Retinal pigment epithelial cell (primary cell): ENCODE measurements at regions not wholly inside any gene's neighbourhood (a gene's known extent, or its start where the extent isn't known, plus 50 kb on each side); places are given as distances from the start of the nearest gene placed in this dataset.

Source experiments
- DNase-seq: peaks from one replicate; pipeline ENCODE4 v3.0.0-alpha.2; 2010; ENCODE audit warnings: low read depth
- H3K4me3 ChIP-seq: 2 replicates; pipeline ENCODE4 v1.5.1; 2011; ENCODE audit warnings: mild to moderate bottlenecking, low read length, control low read depth, moderate library complexity
- CTCF ChIP-seq: conservative IDR thresholded peaks from 2 replicates; pipeline ENCODE4 v1.5.1; 2011; ENCODE audit warnings: low read depth, low read length, control low read depth, inconsistent platforms

DNA sequence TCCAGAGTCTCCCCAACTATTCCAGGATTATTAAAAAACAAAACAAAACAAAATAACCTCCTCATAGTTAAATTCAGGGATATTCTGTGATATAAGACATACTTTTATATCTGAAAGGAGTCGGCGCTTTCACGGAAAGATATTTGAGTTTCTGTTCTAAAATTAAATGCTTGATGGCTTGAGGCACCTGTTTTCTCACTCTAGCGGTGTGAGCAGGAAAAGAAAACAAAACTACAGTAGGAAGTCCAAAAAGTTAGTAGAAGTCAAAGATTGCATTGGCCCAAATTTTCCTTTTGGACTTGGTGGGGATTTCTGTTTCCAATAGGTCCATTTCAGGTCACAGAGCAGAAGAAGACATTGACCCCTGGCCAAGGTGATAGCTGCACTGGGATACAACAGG, 716.1 kb upstream of the POT1 start:
- H3K4me3 ChIP-seq = no peak overlapping the region
- DNase-seq = no peak
- no peak for TF ChIP-seq CTCF

DNA sequence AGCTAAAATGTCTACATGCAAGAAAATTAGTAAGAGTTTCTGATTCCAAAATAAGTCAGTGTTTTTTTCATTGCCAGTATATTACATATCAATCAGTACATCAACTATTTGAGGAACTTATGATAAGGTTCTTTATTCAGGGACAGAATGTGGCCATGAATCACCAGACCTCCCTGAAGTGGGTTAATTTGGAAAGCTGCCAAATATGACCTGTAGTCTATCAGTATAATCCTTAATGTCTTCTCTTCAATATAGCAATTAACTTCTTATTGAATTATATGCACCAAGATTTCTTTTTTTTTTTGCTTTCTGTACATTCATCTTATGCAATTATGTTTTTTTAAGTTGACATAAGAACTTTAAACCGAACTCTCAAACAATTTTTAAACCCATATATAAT, 714.5 kb upstream of the POT1 start:
- no peak for TF ChIP-seq CTCF
- no peak for DNase-seq
- no peak overlapping the region for H3K4me3 ChIP-seq

DNA sequence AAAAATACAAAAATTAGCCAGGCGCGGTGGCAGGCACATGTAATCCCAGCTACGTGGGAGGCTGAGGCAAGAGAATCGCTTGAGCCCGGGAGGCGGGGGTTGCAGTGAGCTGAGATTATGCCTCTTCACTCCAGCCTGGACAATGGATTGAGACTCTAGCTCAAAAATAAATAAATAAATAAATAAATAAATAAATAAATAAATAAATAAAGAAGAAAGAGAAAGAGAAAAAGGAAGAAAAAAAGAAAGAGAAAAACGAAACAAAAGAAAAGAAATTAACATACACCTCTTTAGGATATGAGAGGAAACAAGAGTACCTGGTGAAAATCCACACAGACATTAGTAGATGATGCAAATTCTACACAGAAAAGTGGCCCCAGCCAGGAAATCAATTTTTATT, 713.7 kb upstream of the POT1 start:
- no peak overlapping the region for H3K4me3 ChIP-seq
- no peak for TF ChIP-seq CTCF
- no peak for DNase-seq

DNA sequence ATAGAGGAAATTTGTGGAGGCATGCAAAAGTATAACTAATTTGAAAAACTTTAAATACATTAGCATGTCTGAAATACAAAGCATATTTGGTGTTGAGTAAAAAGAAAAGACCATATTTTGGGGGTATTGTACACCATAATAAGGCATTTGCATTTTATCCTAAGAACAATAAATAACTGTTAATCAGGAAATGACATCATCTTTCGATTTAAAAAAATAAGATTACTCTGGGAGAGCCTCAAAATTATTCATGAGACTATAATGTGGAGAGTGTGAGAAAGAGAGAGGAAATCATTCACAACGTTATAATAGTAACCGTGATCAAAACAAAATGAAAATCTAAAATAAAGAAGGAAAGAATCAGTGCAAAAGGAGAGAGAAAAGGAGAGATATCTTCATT, 712.3 kb upstream of the POT1 start:
- no peak for DNase-seq
- TF ChIP-seq CTCF = no peak
- H3K4me3 ChIP-seq = no peak overlapping the region

DNA sequence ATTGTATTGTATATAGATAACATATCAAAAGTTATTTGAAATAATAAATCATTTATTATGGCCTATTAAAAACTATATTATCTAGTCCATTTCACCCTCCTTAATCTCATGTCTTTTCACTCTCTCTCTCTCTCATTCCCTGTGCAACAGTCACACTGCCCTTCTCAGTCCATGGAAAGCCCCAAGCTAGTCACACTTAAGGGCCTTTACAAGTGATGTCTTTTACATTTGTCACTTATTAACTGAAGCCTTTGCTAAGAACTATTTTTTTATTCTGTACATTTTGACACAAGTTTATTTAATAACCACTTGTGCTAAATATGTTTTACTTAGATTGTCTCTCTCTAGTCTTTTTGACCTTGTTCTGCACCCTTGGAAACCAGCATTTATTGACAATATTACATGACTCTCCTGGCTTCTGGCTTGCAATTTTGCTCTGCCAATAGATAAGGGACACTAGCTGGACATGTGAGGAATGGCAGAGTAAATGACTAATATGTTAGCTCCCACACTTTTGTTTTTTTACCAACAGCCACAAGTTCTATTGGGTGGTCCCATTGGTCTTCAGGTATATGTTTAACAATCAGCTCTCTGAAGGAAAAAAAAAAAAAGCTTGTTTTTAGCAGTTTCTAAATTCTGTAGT, 706.8 kb upstream of the POT1 start:
- DNase-seq = no peak
- H3K4me3 ChIP-seq = no peak overlapping the region
- no peak for TF ChIP-seq CTCF

- no peak for TF ChIP-seq CTCF
- no peak for DNase-seq
Observed at GRCh38 chr7:125618516-125618915, 688.9 kb upstream of the POT1 start.

DNA sequence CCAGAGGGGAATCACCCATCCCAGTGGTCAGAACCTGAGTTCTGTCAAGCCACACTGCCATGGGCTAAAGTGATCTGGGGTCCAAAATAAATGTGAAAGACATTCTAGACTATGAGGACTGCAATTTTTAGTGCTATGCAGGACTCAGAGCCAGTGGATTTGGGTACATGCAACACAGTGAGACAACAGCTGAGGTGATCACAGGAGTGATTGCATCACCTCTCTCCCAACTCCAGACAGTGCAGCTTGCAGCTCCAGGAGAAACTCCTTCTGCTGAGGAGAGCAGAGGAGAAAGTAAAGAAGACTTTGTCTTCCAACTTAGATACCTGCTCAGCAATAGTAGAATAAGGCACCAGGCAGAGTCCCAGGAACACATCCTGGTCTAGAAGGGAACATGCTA, 682.0 kb upstream of the POT1 start:
- DNase-seq = no peak
- H3K4me3 ChIP-seq = no peak overlapping the region
- no peak for TF ChIP-seq CTCF

More at GRCh38 chr7:125618516-125618915, 688.9 kb upstream of the POT1 start:
- no peak overlapping the region for H3K4me3 ChIP-seq
